ENCODE measurements at regions not wholly inside any gene's neighbourhood (a gene's known extent, or its start where the extent isn't known, plus 50 kb on each side); places are given as distances from the start of the nearest gene placed in this dataset.

DNA sequence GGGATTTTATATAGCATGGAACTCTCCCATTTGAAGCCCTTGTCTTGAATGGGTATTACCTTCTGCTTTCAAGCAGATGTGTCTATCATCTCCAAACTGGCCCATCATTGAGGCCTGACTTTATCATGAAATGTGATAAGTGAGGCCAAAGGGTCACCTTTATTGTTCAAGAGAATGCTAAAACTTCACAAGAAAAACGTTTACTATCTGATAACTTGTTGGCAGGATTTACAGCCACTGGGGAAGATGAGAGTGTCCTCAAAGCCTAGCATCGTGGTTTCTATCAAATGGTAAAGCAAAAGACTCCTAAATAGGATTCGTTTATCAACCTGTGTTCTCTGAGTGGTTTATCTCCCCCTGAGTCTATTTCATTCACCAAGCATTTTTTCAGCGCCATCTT is 62.0 kb upstream of the CLMN start:
- TF ChIP-seq NANOG (IDR thresholded peaks at IDR 0.05; ENCODE audit: borderline replicate concordance), result no peak
- no peak for TF ChIP-seq EZH2 (IDR thresholded peaks at IDR 0.05; ENCODE audit: low read depth, unreplicated experiment)

DNA sequence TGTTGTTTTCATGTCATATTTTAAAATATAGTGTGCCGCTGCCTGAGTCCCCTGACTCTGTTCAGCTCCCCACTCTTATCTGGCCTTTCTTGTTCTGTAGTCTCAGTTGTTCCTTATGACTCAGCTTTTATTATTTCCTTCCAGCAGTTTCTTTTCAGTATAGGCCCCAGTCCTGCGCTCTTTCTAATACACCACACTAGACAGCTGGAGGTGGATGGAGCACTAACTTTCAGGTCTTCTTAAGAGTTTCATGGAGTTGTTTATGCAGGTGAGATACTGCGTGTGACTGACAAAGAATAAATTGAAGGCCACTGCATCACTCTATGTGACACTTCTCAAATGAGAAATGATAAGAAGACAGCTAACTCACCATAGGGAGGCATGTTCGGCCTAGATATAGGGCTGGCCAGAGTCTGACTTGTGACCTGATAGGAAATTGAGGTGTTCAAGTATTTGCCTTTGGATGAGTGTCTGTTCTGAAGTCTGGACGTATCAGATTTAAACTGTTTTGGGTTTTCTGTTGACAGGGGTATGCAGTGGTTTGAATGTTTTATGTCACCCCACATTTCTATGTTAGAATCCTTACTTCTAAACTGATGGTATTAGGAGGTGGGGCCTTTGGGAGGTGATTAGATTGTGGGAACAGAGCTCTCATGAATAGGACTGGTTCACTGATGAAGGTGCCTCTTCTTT is 60.8 kb upstream of the CLMN start:
- H3F3A ChIP-seq (replicated peaks; ENCODE audit: low read depth), result no peaks in the 10 kb centered on the region
- H3K4me1 ChIP-seq (ENCODE audit: insufficient read depth), result no peaks in the 10 kb centered on the region
- H3K4me2 ChIP-seq, result no peak overlapping the region
- H3K36me3 Mint-ChIP-seq (ENCODE audit: low read depth), result peaks cover 10% of the 10 kb centered on the region; the same call in 2 of the 3 replicates
- H3K4me1 Mint-ChIP-seq, result no peaks in the 10 kb centered on the region
- no peaks in the 10 kb centered on the region for H3K36me3 ChIP-seq (ENCODE audit: insufficient read depth)
- peaks cover 7% of the 10 kb centered on the region for H3K27me3 Mint-ChIP-seq (ENCODE audit: insufficient read depth, low read depth, poor library complexity)
- H3K4me3 ChIP-seq, result no peak overlapping the region
- no peak overlapping the region for H3K27ac Mint-ChIP-seq
- DNase-seq (ENCODE audit: low spot score) (no peak), ATAC-seq (no peak)
- H4K20me1 ChIP-seq (replicated peaks; ENCODE audit: insufficient read depth), result no peaks in the 10 kb centered on the region
- no peak overlapping the region for H3K4me3 Mint-ChIP-seq
- peaks cover 35% of the 10 kb centered on the region for H3K9me3 Mint-ChIP-seq
- no peak overlapping the region for H3K27ac ChIP-seq (ENCODE audit: low read depth)
- no peaks in the 10 kb centered on the region for H3K9me2 ChIP-seq (ENCODE audit: insufficient read depth)
- no peaks in the 10 kb centered on the region for H3K27me3 ChIP-seq (ENCODE audit: insufficient read depth)
- H3K79me2 ChIP-seq (replicated peaks; ENCODE audit: insufficient read depth), result no peaks in the 10 kb centered on the region
- H2AFZ ChIP-seq, result no peak overlapping the region
- TF ChIP-seq ZNF462 (CRISPR knock-in tag; IDR thresholded peaks at IDR 0.05) (no peak), EZH2phosphoT487 (IDR thresholded peaks at IDR 0.05; ENCODE audit: unreplicated experiment) (no peak), ZNF114 (CRISPR knock-in tag; IDR thresholded peaks at IDR 0.05) (no peak), POLR2AphosphoS5 (IDR thresholded peaks at IDR 0.05; ENCODE audit: low read depth) (no peak), ETS1 (IDR thresholded peaks at IDR 0.05) (no peak), JUNB (IDR thresholded peaks at IDR 0.05; ENCODE audit: unreplicated experiment) (no peak), ZNF331 (CRISPR knock-in tag; IDR thresholded peaks at IDR 0.05; ENCODE audit: low read depth) (no peak)
- TF ChIP-seq, protein P1, sequence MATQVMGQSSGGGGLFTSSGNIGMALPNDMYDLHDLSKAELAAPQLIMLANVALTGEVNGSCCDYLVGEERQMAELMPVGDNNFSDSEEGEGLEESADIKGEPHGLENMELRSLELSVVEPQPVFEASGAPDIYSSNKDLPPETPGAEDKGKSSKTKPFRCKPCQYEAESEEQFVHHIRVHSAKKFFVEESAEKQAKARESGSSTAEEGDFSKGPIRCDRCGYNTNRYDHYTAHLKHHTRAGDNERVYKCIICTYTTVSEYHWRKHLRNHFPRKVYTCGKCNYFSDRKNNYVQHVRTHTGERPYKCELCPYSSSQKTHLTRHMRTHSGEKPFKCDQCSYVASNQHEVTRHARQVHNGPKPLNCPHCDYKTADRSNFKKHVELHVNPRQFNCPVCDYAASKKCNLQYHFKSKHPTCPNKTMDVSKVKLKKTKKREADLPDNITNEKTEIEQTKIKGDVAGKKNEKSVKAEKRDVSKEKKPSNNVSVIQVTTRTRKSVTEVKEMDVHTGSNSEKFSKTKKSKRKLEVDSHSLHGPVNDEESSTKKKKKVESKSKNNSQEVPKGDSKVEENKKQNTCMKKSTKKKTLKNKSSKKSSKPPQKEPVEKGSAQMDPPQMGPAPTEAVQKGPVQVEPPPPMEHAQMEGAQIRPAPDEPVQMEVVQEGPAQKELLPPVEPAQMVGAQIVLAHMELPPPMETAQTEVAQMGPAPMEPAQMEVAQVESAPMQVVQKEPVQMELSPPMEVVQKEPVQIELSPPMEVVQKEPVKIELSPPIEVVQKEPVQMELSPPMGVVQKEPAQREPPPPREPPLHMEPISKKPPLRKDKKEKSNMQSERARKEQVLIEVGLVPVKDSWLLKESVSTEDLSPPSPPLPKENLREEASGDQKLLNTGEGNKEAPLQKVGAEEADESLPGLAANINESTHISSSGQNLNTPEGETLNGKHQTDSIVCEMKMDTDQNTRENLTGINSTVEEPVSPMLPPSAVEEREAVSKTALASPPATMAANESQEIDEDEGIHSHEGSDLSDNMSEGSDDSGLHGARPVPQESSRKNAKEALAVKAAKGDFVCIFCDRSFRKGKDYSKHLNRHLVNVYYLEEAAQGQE (IDR thresholded peaks at IDR 0.05; ENCODE audit: unreplicated experiment), result no peak

More for the DNA sequence above, 62.0 kb upstream of the CLMN start:
- H3K27ac Mint-ChIP-seq, result no peak overlapping the region
- Histone ChIP-seq H3K9me2 (ENCODE audit: insufficient read depth) (no peaks in the 10 kb centered on the region), H3K79me2 (replicated peaks; ENCODE audit: insufficient read depth) (no peaks in the 10 kb centered on the region), H3K27me3 (ENCODE audit: insufficient read depth) (no peaks in the 10 kb centered on the region), H3K4me2 (no peak overlapping the region), H3K4me3 (no peak overlapping the region), H3K27ac (ENCODE audit: low read depth) (no peak overlapping the region), H4K20me1 (replicated peaks; ENCODE audit: insufficient read depth) (no peaks in the 10 kb centered on the region), H3K36me3 (ENCODE audit: insufficient read depth) (no peaks in the 10 kb centered on the region), H3K4me1 (ENCODE audit: insufficient read depth) (no peaks in the 10 kb centered on the region), H3F3A (replicated peaks; ENCODE audit: low read depth) (no peaks in the 10 kb centered on the region), H2AFZ (no peak overlapping the region)
- H3K36me3 Mint-ChIP-seq (ENCODE audit: low read depth), result peaks cover 10% of the 10 kb centered on the region; the same call in 2 of the 3 replicates
- DNase-seq (ENCODE audit: low spot score) (no peak), ATAC-seq (no peak)
- H3K4me1 Mint-ChIP-seq, result no peaks in the 10 kb centered on the region
- H3K9me3 Mint-ChIP-seq, result peaks cover 35% of the 10 kb centered on the region
- H3K4me3 Mint-ChIP-seq, result no peak overlapping the region
- peaks cover 4% of the 10 kb centered on the region for H3K27me3 Mint-ChIP-seq (ENCODE audit: insufficient read depth, low read depth, poor library complexity)
